WTC11 (cell line): ENCODE measurements at regions not wholly inside any gene's neighbourhood (a gene's known extent, or its start where the extent isn't known, plus 50 kb on each side); places are given as distances from the start of the nearest gene placed in this dataset.

Source experiments
- ELF4 ChIP-seq: sonication (generic); formaldehyde crosslinking; IDR thresholded peaks from 2 replicates; pipeline ENCODE4 v1.8.1; 2022; ENCODE audit warnings: low read depth, mild to moderate bottlenecking, moderate library complexity, missing genetic modification reagents
- IRF2 ChIP-seq: sonication (generic); formaldehyde crosslinking; IDR thresholded peaks from 2 replicates; pipeline ENCODE4 v1.8.0; 2022; ENCODE audit warnings: low read depth, missing genetic modification reagents, borderline replicate concordance
- NR3C1 ChIP-seq: sonication (generic); formaldehyde crosslinking; conservative IDR thresholded peaks from 2 replicates; pipeline ENCODE4 v1.8.1; 2023; ENCODE audit warnings: low read depth, mild to moderate bottlenecking, missing genetic modification reagents
- ZNF138 ChIP-seq: sonication (generic); formaldehyde crosslinking; conservative IDR thresholded peaks from 2 replicates; pipeline ENCODE4 v1.8.1; 2022; ENCODE audit warnings: mild to moderate bottlenecking, moderate library complexity, missing genetic modification reagents
- TF ChIP-seq, protein P1 (sequence below): sonication (generic); formaldehyde crosslinking; conservative IDR thresholded peaks from 2 replicates; pipeline ENCODE4 v1.8.1; 2023; ENCODE audit warnings: mild to moderate bottlenecking, low read depth, missing genetic modification reagents, moderate library complexity
- TF ChIP-seq, protein P2 (sequence below): sonication (generic); formaldehyde crosslinking; IDR thresholded peaks from 2 replicates; pipeline ENCODE4 v1.8.1; 2023; ENCODE audit warnings: mild to moderate bottlenecking, missing genetic modification reagents, moderate library complexity
- TF ChIP-seq, protein P3 (sequence below): fragments of 200-600 bp; IDR thresholded peaks from 2 replicates; pipeline ENCODE4 v1.8.0; 2022; ENCODE audit warnings: antibody characterized with exemption

DNA sequence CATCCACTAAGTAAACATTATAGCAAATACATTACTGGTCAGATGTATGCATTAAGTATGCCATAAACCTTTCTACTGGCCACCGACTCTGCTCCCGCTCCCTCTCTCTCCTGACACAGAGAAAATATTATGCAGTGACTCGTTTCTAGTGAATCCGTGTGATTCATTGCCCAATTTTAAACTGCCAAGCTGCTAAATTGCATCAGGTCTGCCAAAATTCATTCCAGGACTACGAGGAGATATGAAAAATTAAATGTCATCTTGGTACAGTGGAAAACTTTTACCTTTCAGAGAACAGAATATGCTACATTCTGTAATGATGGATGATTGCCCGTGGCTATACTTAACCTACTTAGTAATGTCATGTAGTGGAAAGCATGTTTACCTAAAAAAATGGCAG is 368.8 kb upstream of the TSHZ3 start:
- TF ChIP-seq ELF4 (CRISPR knock-in tag) (no peak), NR3C1 (CRISPR knock-in tag) (no peak), ZNF138 (CRISPR knock-in tag) (no peak), IRF2 (CRISPR knock-in tag) (no peak)
- TF ChIP-seq, protein P1, sequence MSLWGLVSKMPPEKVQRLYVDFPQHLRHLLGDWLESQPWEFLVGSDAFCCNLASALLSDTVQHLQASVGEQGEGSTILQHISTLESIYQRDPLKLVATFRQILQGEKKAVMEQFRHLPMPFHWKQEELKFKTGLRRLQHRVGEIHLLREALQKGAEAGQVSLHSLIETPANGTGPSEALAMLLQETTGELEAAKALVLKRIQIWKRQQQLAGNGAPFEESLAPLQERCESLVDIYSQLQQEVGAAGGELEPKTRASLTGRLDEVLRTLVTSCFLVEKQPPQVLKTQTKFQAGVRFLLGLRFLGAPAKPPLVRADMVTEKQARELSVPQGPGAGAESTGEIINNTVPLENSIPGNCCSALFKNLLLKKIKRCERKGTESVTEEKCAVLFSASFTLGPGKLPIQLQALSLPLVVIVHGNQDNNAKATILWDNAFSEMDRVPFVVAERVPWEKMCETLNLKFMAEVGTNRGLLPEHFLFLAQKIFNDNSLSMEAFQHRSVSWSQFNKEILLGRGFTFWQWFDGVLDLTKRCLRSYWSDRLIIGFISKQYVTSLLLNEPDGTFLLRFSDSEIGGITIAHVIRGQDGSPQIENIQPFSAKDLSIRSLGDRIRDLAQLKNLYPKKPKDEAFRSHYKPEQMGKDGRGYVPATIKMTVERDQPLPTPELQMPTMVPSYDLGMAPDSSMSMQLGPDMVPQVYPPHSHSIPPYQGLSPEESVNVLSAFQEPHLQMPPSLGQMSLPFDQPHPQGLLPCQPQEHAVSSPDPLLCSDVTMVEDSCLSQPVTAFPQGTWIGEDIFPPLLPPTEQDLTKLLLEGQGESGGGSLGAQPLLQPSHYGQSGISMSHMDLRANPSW (CRISPR knock-in tag) = no peak
- TF ChIP-seq, protein P2, sequence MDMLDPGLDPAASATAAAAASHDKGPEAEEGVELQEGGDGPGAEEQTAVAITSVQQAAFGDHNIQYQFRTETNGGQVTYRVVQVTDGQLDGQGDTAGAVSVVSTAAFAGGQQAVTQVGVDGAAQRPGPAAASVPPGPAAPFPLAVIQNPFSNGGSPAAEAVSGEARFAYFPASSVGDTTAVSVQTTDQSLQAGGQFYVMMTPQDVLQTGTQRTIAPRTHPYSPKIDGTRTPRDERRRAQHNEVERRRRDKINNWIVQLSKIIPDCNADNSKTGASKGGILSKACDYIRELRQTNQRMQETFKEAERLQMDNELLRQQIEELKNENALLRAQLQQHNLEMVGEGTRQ (CRISPR knock-in tag) = no peak
- TF ChIP-seq, protein P3, sequence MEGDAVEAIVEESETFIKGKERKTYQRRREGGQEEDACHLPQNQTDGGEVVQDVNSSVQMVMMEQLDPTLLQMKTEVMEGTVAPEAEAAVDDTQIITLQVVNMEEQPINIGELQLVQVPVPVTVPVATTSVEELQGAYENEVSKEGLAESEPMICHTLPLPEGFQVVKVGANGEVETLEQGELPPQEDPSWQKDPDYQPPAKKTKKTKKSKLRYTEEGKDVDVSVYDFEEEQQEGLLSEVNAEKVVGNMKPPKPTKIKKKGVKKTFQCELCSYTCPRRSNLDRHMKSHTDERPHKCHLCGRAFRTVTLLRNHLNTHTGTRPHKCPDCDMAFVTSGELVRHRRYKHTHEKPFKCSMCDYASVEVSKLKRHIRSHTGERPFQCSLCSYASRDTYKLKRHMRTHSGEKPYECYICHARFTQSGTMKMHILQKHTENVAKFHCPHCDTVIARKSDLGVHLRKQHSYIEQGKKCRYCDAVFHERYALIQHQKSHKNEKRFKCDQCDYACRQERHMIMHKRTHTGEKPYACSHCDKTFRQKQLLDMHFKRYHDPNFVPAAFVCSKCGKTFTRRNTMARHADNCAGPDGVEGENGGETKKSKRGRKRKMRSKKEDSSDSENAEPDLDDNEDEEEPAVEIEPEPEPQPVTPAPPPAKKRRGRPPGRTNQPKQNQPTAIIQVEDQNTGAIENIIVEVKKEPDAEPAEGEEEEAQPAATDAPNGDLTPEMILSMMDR = no peak
